Activated CD4-positive, alpha-beta T cell treated with anti-CD3 and anti-CD28 coated beads, Interleukin-2, amount 10 ng/mL, durations not matched to agents 7 days and 5 days (primary cell): ENCODE measurements at regions not wholly inside any gene's neighbourhood (a gene's known extent, or its start where the extent isn't known, plus 50 kb on each side); places are given as distances from the start of the nearest gene placed in this dataset.
"Not testable (repeated sequence)": the region's sequence is repeated elsewhere in the genome, so short reads cannot be mapped to it uniquely, and the experiment has no call there.

Experiments
- CTCF ChIA-PET: fragments of 350-600 bp; sonication (Branson Sonifier 250); formaldehyde crosslinking; loops from one replicate; lab custom pipeline; 2021; ENCODE audit warnings: antibody characterized with exemption; lab: Charles Lee
- POLR2A ChIA-PET: fragments of 350-600 bp; sonication (Branson Sonifier 250); formaldehyde crosslinking; loops from one replicate; lab custom pipeline; 2021; ENCODE audit warnings: antibody characterized with exemption; lab: Charles Lee
- DNase-seq: peaks from one replicate; pipeline ENCODE4 v3.0.0-alpha.2; 2020
- H3K27ac Mint-ChIP-seq: one replicate; pipeline ENCODE4 v1.8.0; 2021; ENCODE audit warnings: mild to moderate bottlenecking, moderate library complexity, mixed read lengths
- H3K27me3 Mint-ChIP-seq: one replicate; pipeline ENCODE4 v1.8.0; 2021; ENCODE audit warnings: mixed read lengths
- H3K36me3 Mint-ChIP-seq: one replicate; pipeline ENCODE4 v1.8.0; 2021; ENCODE audit warnings: low read depth, mixed read lengths
- H3K4me1 Mint-ChIP-seq: one replicate; pipeline ENCODE4 v1.8.0; 2021; ENCODE audit warnings: mixed read lengths
- H3K4me3 Mint-ChIP-seq: one replicate; pipeline ENCODE4 v1.8.0; 2021; ENCODE audit warnings: mild to moderate bottlenecking, moderate library complexity, mixed read lengths
- H3K9me3 Mint-ChIP-seq: one replicate; pipeline ENCODE4 v1.8.0; 2021; ENCODE audit warnings: mixed read lengths

DNA sequence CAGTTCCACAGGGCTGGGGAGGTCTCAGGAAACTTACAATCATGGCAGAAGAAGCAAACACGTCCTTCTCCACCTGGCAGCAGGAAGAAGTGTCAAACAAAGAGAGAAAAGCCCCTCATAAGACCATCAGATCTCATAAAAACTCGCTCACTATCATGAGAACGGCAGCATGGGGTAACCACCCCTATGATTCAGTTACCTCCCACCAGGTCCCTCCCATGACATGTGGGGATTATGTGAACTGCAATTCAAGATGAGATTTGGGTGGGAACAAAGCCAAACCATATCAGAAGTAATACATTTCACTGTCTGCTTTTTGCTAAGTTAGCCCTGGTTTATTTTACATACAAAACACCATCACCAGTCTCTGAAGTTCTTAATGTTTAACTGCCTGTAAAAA is 68.5 kb downstream of the RBM11 start:
- Mint-ChIP-seq H3K27ac (no peak overlapping the region), H3K36me3 (no peaks in the 10 kb centered on the region), H3K9me3 (no peaks in the 10 kb centered on the region), H3K27me3 (peaks cover 16% of the 10 kb centered on the region), H3K4me1 (no peaks in the 10 kb centered on the region), H3K4me3 (no peak overlapping the region)
- POLR2A ChIA-PET = no interaction called here
- CTCF ChIA-PET = no interaction called here
- no peak for DNase-seq

DNA sequence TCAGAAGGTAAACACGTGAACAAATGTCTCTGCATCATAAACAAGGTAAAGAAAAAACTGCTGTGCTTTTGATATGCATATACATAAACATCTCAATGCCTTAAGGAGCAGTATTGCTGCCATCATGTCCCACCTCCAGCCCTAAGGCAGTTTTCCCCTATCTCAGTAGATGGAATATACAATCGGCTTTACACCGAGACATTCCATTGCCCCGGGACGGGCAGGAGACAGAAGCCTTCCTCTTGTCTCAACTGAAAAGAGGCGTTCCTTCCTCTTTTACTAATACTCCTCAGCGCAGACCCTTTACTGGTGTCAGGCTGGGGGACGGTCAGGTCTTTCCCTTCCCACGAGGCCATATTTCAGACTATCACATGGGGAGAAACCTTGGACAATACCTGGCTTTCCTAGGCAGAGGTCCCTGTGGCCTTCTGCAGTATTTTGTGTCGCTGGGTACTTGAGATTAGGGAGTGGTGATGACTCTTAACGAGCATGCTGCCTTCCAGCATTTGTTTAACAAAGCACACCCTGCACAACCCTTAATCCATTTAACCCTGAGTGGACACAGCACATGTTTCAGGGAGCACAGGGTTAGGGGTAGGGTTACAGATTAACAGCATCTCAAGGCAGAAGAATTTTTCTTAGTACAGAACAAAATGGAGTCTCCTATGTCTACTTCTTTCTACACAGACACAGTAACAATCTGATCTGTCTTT is 65.4 kb downstream of the RBM11 start:
- H3K27me3 Mint-ChIP-seq = peaks cover 16% of the 10 kb centered on the region
- H3K9me3 Mint-ChIP-seq, CTCF ChIA-PET, POLR2A ChIA-PET, H3K27ac Mint-ChIP-seq, H3K4me3 Mint-ChIP-seq, H3K4me1 Mint-ChIP-seq, H3K36me3 Mint-ChIP-seq, DNase-seq: not testable (repeated sequence)
